ENCODE measurements at regions not wholly inside any gene's neighbourhood (a gene's known extent, or its start where the extent isn't known, plus 50 kb on each side); places are given as distances from the start of the nearest gene placed in this dataset.

- Histone ChIP-seq H3K27ac (ENCODE audit: low read length in 2 of 2) (no peak overlapping the region), H2AFZ (ENCODE audit: insufficient read depth, low read depth, low read length, poor library complexity, severe bottlenecking) (no peak overlapping the region), H3K4me2 (replicated peaks; ENCODE audit: low read depth, low read length, poor library complexity, severe bottlenecking) (no peak overlapping the region), H3K36me3 (replicated peaks in 1 of 2; ENCODE audit: control extremely low read depth in 1 of 2, control insufficient read depth in 1 of 2, extremely low read depth in 1 of 2, insufficient read depth in 2 of 2, low read length in 1 of 2) (no peaks in the 10 kb centered on the region), H4K20me1 (ENCODE audit: control insufficient read depth, insufficient read depth, low read length, poor library complexity, severe bottlenecking) (no peaks in the 10 kb centered on the region), H3K4me3 (ENCODE audit: control extremely low read depth in 1 of 5, extremely low read depth in 1 of 5, insufficient read depth in 1 of 5, low read depth in 2 of 5, low read length in 4 of 5) (no peak overlapping the region), H3K9ac (ENCODE audit: low read length) (no peak overlapping the region), H3K9me3 (ENCODE audit: control extremely low read depth in 1 of 3, control insufficient read depth in 2 of 3, insufficient read depth in 1 of 3, low read length in 2 of 3) (peaks cover 0 to 4% (median 0%) of the 10 kb centered on the region in 3 donors), H3K27me3 (replicated peaks in 1 of 4; ENCODE audit: control extremely low read depth in 1 of 4, control insufficient read depth in 3 of 4, insufficient read depth in 4 of 4, low read length in 3 of 4) (no peaks in the 10 kb centered on the region), H3K79me2 (ENCODE audit: control insufficient read depth, insufficient read depth, low read length) (no peaks in the 10 kb centered on the region), H3K4me1 (ENCODE audit: control insufficient read depth in 2 of 2, insufficient read depth in 2 of 2, low read length in 2 of 2) (no peaks in the 10 kb centered on the region)
- H3K4me1 Mint-ChIP-seq = no peaks in the 10 kb centered on the region
- H3K9me3 Mint-ChIP-seq (ENCODE audit: insufficient read depth) = peaks cover 3% of the 10 kb centered on the region
- intact Hi-C loops (cut with micrococcal nuclease) = no loop called here
- TF ChIP-seq CTCF (IDR thresholded peaks at IDR 0.05) (no peak), EZH2 (IDR thresholded peaks at IDR 0.05; ENCODE audit: borderline replicate concordance, insufficient read depth, low read depth, low read length, poor library complexity, severe bottlenecking) (no peak)
- H3K4me3 Mint-ChIP-seq = no peak overlapping the region
- CTCF ChIA-PET = no interaction called here
- POLR2A ChIA-PET = no interaction called here
- no peak overlapping the region for H3K27ac Mint-ChIP-seq
- no peak for DNase-seq
- ATAC-seq (ENCODE audit: low read depth) = no peak
- no peaks in the 10 kb centered on the region for H3K27me3 Mint-ChIP-seq
- 77% methylated on average over 3 of the region's 8 CpGs for WGBS (ENCODE audit: insufficient coverage)
Observed at GRCh38 chr10:33719005-33719703, 384.7 kb upstream of the NRP1 start.

GRCh38 chr10:33716501-33717267 lies 382.2 kb upstream of the NRP1 start:
- CTCF ChIA-PET = no interaction called here
- Histone ChIP-seq H3K4me1 (ENCODE audit: control insufficient read depth in 2 of 2, insufficient read depth in 2 of 2, low read length in 2 of 2) (no peaks in the 10 kb centered on the region), H3K4me2 (replicated peaks; ENCODE audit: low read depth, low read length, poor library complexity, severe bottlenecking) (no peak overlapping the region), H3K27ac (ENCODE audit: low read length in 2 of 2) (no peak overlapping the region), H3K27me3 (replicated peaks in 1 of 4; ENCODE audit: control extremely low read depth in 1 of 4, control insufficient read depth in 3 of 4, insufficient read depth in 4 of 4, low read length in 3 of 4) (no peaks in the 10 kb centered on the region), H3K4me3 (ENCODE audit: control extremely low read depth in 1 of 5, extremely low read depth in 1 of 5, insufficient read depth in 1 of 5, low read depth in 2 of 5, low read length in 4 of 5) (no peak overlapping the region), H3K36me3 (replicated peaks in 1 of 2; ENCODE audit: control extremely low read depth in 1 of 2, control insufficient read depth in 1 of 2, extremely low read depth in 1 of 2, insufficient read depth in 2 of 2, low read length in 1 of 2) (no peaks in the 10 kb centered on the region), H3K9ac (ENCODE audit: low read length) (no peak overlapping the region), H4K20me1 (ENCODE audit: control insufficient read depth, insufficient read depth, low read length, poor library complexity, severe bottlenecking) (no peaks in the 10 kb centered on the region), H3K9me3 (ENCODE audit: control extremely low read depth in 1 of 3, control insufficient read depth in 2 of 3, insufficient read depth in 1 of 3, low read length in 2 of 3) (peaks cover 0 to 7% (median 0%) of the 10 kb centered on the region in 3 donors), H3K79me2 (ENCODE audit: control insufficient read depth, insufficient read depth, low read length) (no peaks in the 10 kb centered on the region), H2AFZ (ENCODE audit: insufficient read depth, low read depth, low read length, poor library complexity, severe bottlenecking) (no peak overlapping the region)
- no peaks in the 10 kb centered on the region for H3K27me3 Mint-ChIP-seq
- intact Hi-C loops (cut with micrococcal nuclease) = no loop called here
- ATAC-seq (ENCODE audit: low read depth) (no peak), DNase-seq (no peak)
- H3K27ac Mint-ChIP-seq = no peak overlapping the region
- WGBS (ENCODE audit: insufficient coverage) = no CpG with 5 or more reads among the region's 2 CpGs
- POLR2A ChIA-PET = no interaction called here
- H3K4me1 Mint-ChIP-seq = no peaks in the 10 kb centered on the region
- TF ChIP-seq EZH2 (IDR thresholded peaks at IDR 0.05; ENCODE audit: borderline replicate concordance, insufficient read depth, low read depth, low read length, poor library complexity, severe bottlenecking) (no peak), CTCF (IDR thresholded peaks at IDR 0.05) (no peak)
- H3K9me3 Mint-ChIP-seq (ENCODE audit: insufficient read depth) = peaks cover 3% of the 10 kb centered on the region
- H3K4me3 Mint-ChIP-seq = no peak overlapping the region

Measured in B cell (primary cell).